OCI-LY7 (cell line): ENCODE measurements at regions not wholly inside any gene's neighbourhood (a gene's known extent, or its start where the extent isn't known, plus 50 kb on each side); places are given as distances from the start of the nearest gene placed in this dataset.

Source experiments
- CTCF ChIP-seq: fragments of 200-600 bp; sonication (generic); conservative IDR thresholded peaks from 2 replicates; pipeline ENCODE4 v1.5.1; 2014; ENCODE audit warnings: mild to moderate bottlenecking, antibody characterized with exemption, low read length, moderate library complexity, mixed read lengths
- EZH2phosphoT487 ChIP-seq: fragments of 200-600 bp; sonication (generic); IDR thresholded peaks from 2 replicates; pipeline ENCODE4 v1.6.1; 2018; ENCODE audit warnings: low read depth, borderline replicate concordance, mild to moderate bottlenecking, mixed run types, antibody characterized with exemption, low read length, moderate library complexity, mixed read lengths

- TF ChIP-seq CTCF (no peak), EZH2phosphoT487 (no peak)
Measured at GRCh38 chr5:51694826-51695225, 311.6 kb downstream of the ISL1 start.
